HEK293T (cell line): ENCODE measurements at regions not wholly inside any gene's neighbourhood (a gene's known extent, or its start where the extent isn't known, plus 50 kb on each side); places are given as distances from the start of the nearest gene placed in this dataset.
"Not testable (repeated sequence)": the region's sequence is repeated elsewhere in the genome, so short reads cannot be mapped to it uniquely, and the experiment has no call there.

ENCODE experiments used
- CTCF ChIA-PET: fragments of 350-600 bp; formaldehyde crosslinking; extraction: SDS; loops from one replicate; lab custom pipeline; 2021; ENCODE audit warnings: antibody characterized with exemption, inconsistent platforms; lab: Yijun Ruan, JAX
- POLR2A ChIA-PET: fragments of 350-600 bp; formaldehyde crosslinking; extraction: SDS; loops from one replicate; lab custom pipeline; 2020; ENCODE audit warnings: antibody characterized with exemption, inconsistent platforms; lab: Yijun Ruan, JAX
- DNase-seq: peaks from one replicate; pipeline ENCODE4 v3.0.0; 2012; ENCODE audit warnings: mixed read lengths; ENCODE audit errors: extremely low spot score
- ARNT ChIP-seq: fragments of 450-650 bp; IDR thresholded peaks from 2 replicates; pipeline ENCODE4 v1.6.1; 2017; ENCODE audit warnings: mild to moderate bottlenecking
- BHLHE40 ChIP-seq: fragments of 450-650 bp; IDR thresholded peaks from 2 replicates; pipeline ENCODE4 v1.6.1; 2016; ENCODE audit warnings: mild to moderate bottlenecking, moderate library complexity, borderline replicate concordance
- CTBP1 ChIP-seq: fragments of 450-650 bp; IDR thresholded peaks from 2 replicates; pipeline ENCODE4 v1.6.1; 2016; ENCODE audit warnings: borderline replicate concordance
- ELF4 ChIP-seq: fragments of 450-650 bp; IDR thresholded peaks from 2 replicates; pipeline ENCODE4 v1.6.1; 2017; ENCODE audit warnings: antibody characterized with exemption
- FOXA1 ChIP-seq: fragments of 450-650 bp; IDR thresholded peaks from 2 replicates; pipeline ENCODE4 v1.6.1; 2016; ENCODE audit warnings: mild to moderate bottlenecking
- FOXK2 ChIP-seq: fragments of 450-650 bp; IDR thresholded peaks from 2 replicates; pipeline ENCODE4 v1.6.1; 2016; ENCODE audit warnings: mild to moderate bottlenecking
- FOXM1 ChIP-seq: fragments of 450-650 bp; IDR thresholded peaks from 2 replicates; pipeline ENCODE4 v1.6.1; 2017; ENCODE audit warnings: mild to moderate bottlenecking, borderline replicate concordance
- HDGF ChIP-seq: fragments of 450-650 bp; IDR thresholded peaks from 2 replicates; pipeline ENCODE4 v1.6.1; 2017; ENCODE audit warnings: antibody characterized with exemption, borderline replicate concordance
- L3MBTL2 ChIP-seq: fragments of 450-650 bp; conservative IDR thresholded peaks from 2 replicates; pipeline ENCODE4 v1.6.1; 2016; ENCODE audit warnings: mild to moderate bottlenecking
- LEF1 ChIP-seq: fragments of 450-650 bp; IDR thresholded peaks from 2 replicates; pipeline ENCODE4 v1.6.1; 2017; ENCODE audit warnings: mild to moderate bottlenecking, borderline replicate concordance
- NFRKB ChIP-seq: fragments of 450-650 bp; IDR thresholded peaks from 2 replicates; pipeline ENCODE4 v1.6.1; 2016; ENCODE audit warnings: mild to moderate bottlenecking, moderate library complexity
- PKNOX1 ChIP-seq: fragments of 450-650 bp; IDR thresholded peaks from 2 replicates; pipeline ENCODE4 v1.6.1; 2016
- SP1 ChIP-seq: fragments of 450-650 bp; IDR thresholded peaks from 2 replicates; pipeline ENCODE4 v1.6.1; 2017
- SUZ12 ChIP-seq: fragments of 450-650 bp; IDR thresholded peaks from 2 replicates; pipeline ENCODE4 v1.6.1; 2016; ENCODE audit warnings: mild to moderate bottlenecking
- TARDBP ChIP-seq: fragments of 450-650 bp; IDR thresholded peaks from 2 replicates; pipeline ENCODE4 v1.6.1; 2016
- ZNF384 ChIP-seq: fragments of 450-650 bp; IDR thresholded peaks from 2 replicates; pipeline ENCODE4 v1.6.1; 2016

GRCh38 chr5:130528474-130528873 lies 624.2 kb downstream of the CHSY3 start:
- CTCF ChIA-PET, result no interaction called here
- TF ChIP-seq SP1 (no peak), ARNT (no peak), BHLHE40 (no peak), SUZ12 (no peak), FOXA1 (no peak), FOXK2 (no peak), TARDBP (no peak), LEF1 (no peak), CTBP1 (no peak), L3MBTL2 (no peak)
- POLR2A ChIA-PET, result no interaction called here
- no peak for DNase-seq

GRCh38 chr5:130526708-130527107 lies 622.4 kb downstream of the CHSY3 start:
- no peak for TF ChIP-seq CTBP1
- no peak for TF ChIP-seq ELF4
- no peak for TF ChIP-seq ARNT
- TF ChIP-seq SUZ12, result no peak
- POLR2A ChIA-PET, result no interaction called here
- CTCF ChIA-PET, result no interaction called here
- DNase-seq, result no peak

- TF ChIP-seq L3MBTL2 (no peak), HDGF (no peak), FOXA1 (no peak), FOXK2 (no peak), FOXM1 (no peak), LEF1 (no peak), ZNF384 (no peak), ELF4 (no peak), ARNT (no peak), BHLHE40 (no peak), CTBP1 (no peak), SUZ12 (no peak), TARDBP (no peak), PKNOX1 (no peak), SP1 (no peak)
- ChIA-PET CTCF (no interaction called here), POLR2A (no interaction called here)
- DNase-seq, result no peak
Measured at GRCh38 chr5:130520211-130520610, 615.9 kb downstream of the CHSY3 start.

GRCh38 chr5:130514984-130515690 lies 610.9 kb downstream of the CHSY3 start:
- TF ChIP-seq PKNOX1, result no peak
- TF ChIP-seq TARDBP, result no peak
- TF ChIP-seq ELF4, result no peak
- TF ChIP-seq SP1, result no peak
- ChIA-PET POLR2A (no interaction called here), CTCF (no interaction called here)
- no peak for DNase-seq

- POLR2A ChIA-PET, result no interaction called here
- no peak for TF ChIP-seq L3MBTL2
- no peak for TF ChIP-seq ZNF384
- no peak for TF ChIP-seq SP1
- no peak for TF ChIP-seq FOXK2
- no peak for TF ChIP-seq CTBP1
- TF ChIP-seq HDGF, result no peak
- no peak for TF ChIP-seq LEF1
- no peak for TF ChIP-seq TARDBP
- no peak for TF ChIP-seq ELF4
- TF ChIP-seq ARNT, result no peak
- no peak for TF ChIP-seq PKNOX1
- no peak for TF ChIP-seq NFRKB
- no peak for TF ChIP-seq BHLHE40
- no peak for TF ChIP-seq SUZ12
- no peak for TF ChIP-seq FOXM1
- TF ChIP-seq FOXA1, result no peak
- DNase-seq, result no peak
- CTCF ChIA-PET, result no interaction called here
Measured at GRCh38 chr5:130502702-130503101, 598.4 kb downstream of the CHSY3 start.

- no peak for DNase-seq
- TF ChIP-seq FOXM1 (no peak), CTBP1 (no peak), NFRKB (no peak), ELF4 (no peak), SUZ12 (no peak), SP1 (no peak)
- CTCF ChIA-PET, result no interaction called here
- POLR2A ChIA-PET, result no interaction called here
Measured at GRCh38 chr5:130501151-130501865, 597.0 kb downstream of the CHSY3 start.

- POLR2A ChIA-PET, DNase-seq, CTCF ChIA-PET: not testable (repeated sequence)
Measured at GRCh38 chr5:130500495-130500894, 596.2 kb downstream of the CHSY3 start.
